Hematopoietic multipotent progenitor cell treated with erythropoietin and hydrocortisone succinate and interleukin-3 and kit ligand, for 17 days (in vitro differentiated cells): ENCODE measurements at regions not wholly inside any gene's neighbourhood (a gene's known extent, or its start where the extent isn't known, plus 50 kb on each side); places are given as distances from the start of the nearest gene placed in this dataset.

Source experiments
- DNase-seq: peaks from one replicate; pipeline ENCODE4 v3.0.0-alpha.2; 2015; ENCODE audit warnings: low spot score

- DNase-seq: no peak
These were observed 296.6 kb upstream of the SLCO3A1 start for GRCh38 chr15:91556926-91557325.

- no peak for DNase-seq
These were observed 294.4 kb upstream of the SLCO3A1 start for GRCh38 chr15:91559066-91559465.

- no peak for DNase-seq
These were observed 292.0 kb upstream of the SLCO3A1 start for GRCh38 chr15:91561371-91562100.

- DNase-seq: no peak
These were observed 290.8 kb upstream of the SLCO3A1 start for GRCh38 chr15:91562698-91563097.

- no peak for DNase-seq
These were observed 288.9 kb upstream of the SLCO3A1 start for GRCh38 chr15:91564631-91565030.

GRCh38 chr15:91566141-91566540 is 287.4 kb upstream of the SLCO3A1 start:
- DNase-seq: no peak

GRCh38 chr15:91568036-91568435 is 285.5 kb upstream of the SLCO3A1 start:
- DNase-seq: no peak

- no peak for DNase-seq
These were observed 281.4 kb upstream of the SLCO3A1 start for GRCh38 chr15:91572110-91572509.

- no peak for DNase-seq
These were observed 277.4 kb upstream of the SLCO3A1 start for GRCh38 chr15:91576096-91576495.

GRCh38 chr15:91578511-91578910 is 275.0 kb upstream of the SLCO3A1 start:
- no peak for DNase-seq

- DNase-seq: no peak
These were observed 268.6 kb upstream of the SLCO3A1 start for GRCh38 chr15:91584895-91585294.

GRCh38 chr15:91586560-91586959 is 266.9 kb upstream of the SLCO3A1 start:
- no peak for DNase-seq

- DNase-seq: no peak
These were observed 264.1 kb upstream of the SLCO3A1 start for GRCh38 chr15:91589360-91589759.

GRCh38 chr15:91592567-91592966 is 260.9 kb upstream of the SLCO3A1 start:
- DNase-seq: no peak

GRCh38 chr15:91593067-91593466 is 260.4 kb upstream of the SLCO3A1 start:
- DNase-seq: no peak

GRCh38 chr15:91593653-91594052 is 259.9 kb upstream of the SLCO3A1 start:
- DNase-seq: no peak

- no peak for DNase-seq
These were observed 254.2 kb upstream of the SLCO3A1 start for GRCh38 chr15:91599261-91599660.

GRCh38 chr15:91603384-91604080 is 250.0 kb upstream of the SLCO3A1 start:
- no peak for DNase-seq

GRCh38 chr15:91604122-91604521 is 249.4 kb upstream of the SLCO3A1 start:
- DNase-seq: no peak

GRCh38 chr15:91605576-91605975 is 247.9 kb upstream of the SLCO3A1 start:
- no peak for DNase-seq

- no peak for DNase-seq
These were observed 244.3 kb upstream of the SLCO3A1 start for GRCh38 chr15:91609231-91609630.

- DNase-seq: no peak
These were observed 243.5 kb upstream of the SLCO3A1 start for GRCh38 chr15:91609966-91610365.

GRCh38 chr15:91611561-91612323 is 241.8 kb upstream of the SLCO3A1 start:
- no peak for DNase-seq
